ENCODE measurements at regions not wholly inside any gene's neighbourhood (a gene's known extent, or its start where the extent isn't known, plus 50 kb on each side); places are given as distances from the start of the nearest gene placed in this dataset.

GRCh38 chr2:234590076-234590475 is 93.2 kb upstream of the ARL4C start:
- ATAC-seq: no peak
- TF ChIP-seq SNAI2 (CRISPR knock-in tag; IDR thresholded peaks at IDR 0.05): no peak
- TF ChIP-seq, protein P1, sequence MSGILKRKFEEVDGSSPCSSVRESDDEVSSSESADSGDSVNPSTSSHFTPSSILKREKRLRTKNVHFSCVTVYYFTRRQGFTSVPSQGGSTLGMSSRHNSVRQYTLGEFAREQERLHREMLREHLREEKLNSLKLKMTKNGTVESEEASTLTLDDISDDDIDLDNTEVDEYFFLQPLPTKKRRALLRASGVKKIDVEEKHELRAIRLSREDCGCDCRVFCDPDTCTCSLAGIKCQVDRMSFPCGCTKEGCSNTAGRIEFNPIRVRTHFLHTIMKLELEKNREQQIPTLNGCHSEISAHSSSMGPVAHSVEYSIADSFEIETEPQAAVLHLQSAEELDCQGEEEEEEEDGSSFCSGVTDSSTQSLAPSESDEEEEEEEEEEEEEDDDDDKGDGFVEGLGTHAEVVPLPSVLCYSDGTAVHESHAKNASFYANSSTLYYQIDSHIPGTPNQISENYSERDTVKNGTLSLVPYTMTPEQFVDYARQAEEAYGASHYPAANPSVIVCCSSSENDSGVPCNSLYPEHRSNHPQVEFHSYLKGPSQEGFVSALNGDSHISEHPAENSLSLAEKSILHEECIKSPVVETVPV (CRISPR knock-in tag; IDR thresholded peaks at IDR 0.05): no peak
- no peak for TF ChIP-seq ESRRG (CRISPR knock-in tag; IDR thresholded peaks at IDR 0.05)

- no peak for TF ChIP-seq ZNF70 (CRISPR knock-in tag; IDR thresholded peaks at IDR 0.05)
- no peak for TF ChIP-seq ARNTL (CRISPR knock-in tag; IDR thresholded peaks at IDR 0.05; ENCODE audit: borderline replicate concordance, low read depth)
- TF ChIP-seq ZC3H10 (CRISPR knock-in tag; IDR thresholded peaks at IDR 0.05): no peak
- TF ChIP-seq CSDC2 (CRISPR knock-in tag; IDR thresholded peaks at IDR 0.05): no peak
- no peak for TF ChIP-seq SNAI2 (CRISPR knock-in tag; IDR thresholded peaks at IDR 0.05)
- ATAC-seq: no peak
Measured at GRCh38 chr2:234588054-234588430, 91.2 kb upstream of the ARL4C start.

DNA sequence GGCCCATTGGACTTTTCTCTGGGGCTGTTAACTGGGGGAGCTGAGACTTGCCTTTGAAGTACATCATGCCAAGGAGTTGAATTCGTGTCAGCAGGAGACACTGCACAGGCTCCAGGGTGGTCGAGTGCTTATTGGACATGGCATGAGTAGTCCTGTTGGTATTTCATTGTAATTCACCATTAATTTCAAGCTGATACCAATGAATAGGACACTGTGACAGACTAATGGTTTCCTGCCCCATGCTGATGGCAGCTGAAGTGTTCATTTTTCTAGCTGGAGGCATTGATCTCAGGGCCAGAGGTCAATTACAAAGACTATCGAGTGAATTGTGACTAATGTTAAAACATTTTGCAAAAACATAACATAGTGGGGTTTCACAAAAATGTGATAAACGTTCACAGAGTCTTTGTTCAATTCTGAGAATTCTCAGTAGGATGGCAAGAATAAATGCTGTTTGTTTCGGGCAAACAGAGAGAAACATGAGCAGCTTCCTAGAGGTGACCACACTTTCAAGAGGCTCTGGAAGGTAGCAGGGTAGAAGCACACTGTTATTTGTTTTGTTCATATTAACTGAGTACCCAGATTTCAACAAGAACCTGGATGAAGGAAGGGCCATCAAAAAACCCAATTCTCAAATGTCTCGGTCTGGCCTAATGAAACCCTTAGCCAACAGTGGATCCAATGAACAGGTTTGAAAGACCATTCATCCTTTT is 90.6 kb upstream of the ARL4C start:
- ATAC-seq: peak; percentile 87
- TF ChIP-seq, protein P2, sequence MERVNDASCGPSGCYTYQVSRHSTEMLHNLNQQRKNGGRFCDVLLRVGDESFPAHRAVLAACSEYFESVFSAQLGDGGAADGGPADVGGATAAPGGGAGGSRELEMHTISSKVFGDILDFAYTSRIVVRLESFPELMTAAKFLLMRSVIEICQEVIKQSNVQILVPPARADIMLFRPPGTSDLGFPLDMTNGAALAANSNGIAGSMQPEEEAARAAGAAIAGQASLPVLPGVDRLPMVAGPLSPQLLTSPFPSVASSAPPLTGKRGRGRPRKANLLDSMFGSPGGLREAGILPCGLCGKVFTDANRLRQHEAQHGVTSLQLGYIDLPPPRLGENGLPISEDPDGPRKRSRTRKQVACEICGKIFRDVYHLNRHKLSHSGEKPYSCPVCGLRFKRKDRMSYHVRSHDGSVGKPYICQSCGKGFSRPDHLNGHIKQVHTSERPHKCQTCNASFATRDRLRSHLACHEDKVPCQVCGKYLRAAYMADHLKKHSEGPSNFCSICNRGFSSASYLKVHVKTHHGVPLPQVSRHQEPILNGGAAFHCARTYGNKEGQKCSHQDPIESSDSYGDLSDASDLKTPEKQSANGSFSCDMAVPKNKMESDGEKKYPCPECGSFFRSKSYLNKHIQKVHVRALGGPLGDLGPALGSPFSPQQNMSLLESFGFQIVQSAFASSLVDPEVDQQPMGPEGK (CRISPR knock-in tag; IDR thresholded peaks at IDR 0.05; ENCODE audit: borderline replicate concordance): no peak
- no peak for TF ChIP-seq ZNF70 (CRISPR knock-in tag; IDR thresholded peaks at IDR 0.05)
- no peak for TF ChIP-seq ZFP3 (CRISPR knock-in tag; IDR thresholded peaks at IDR 0.05)
- no peak for TF ChIP-seq RARB (CRISPR knock-in tag; IDR thresholded peaks at IDR 0.05)
- TF ChIP-seq BACH2 (CRISPR knock-in tag; IDR thresholded peaks at IDR 0.05; ENCODE audit: borderline replicate concordance): no peak
- TF ChIP-seq, protein P3, sequence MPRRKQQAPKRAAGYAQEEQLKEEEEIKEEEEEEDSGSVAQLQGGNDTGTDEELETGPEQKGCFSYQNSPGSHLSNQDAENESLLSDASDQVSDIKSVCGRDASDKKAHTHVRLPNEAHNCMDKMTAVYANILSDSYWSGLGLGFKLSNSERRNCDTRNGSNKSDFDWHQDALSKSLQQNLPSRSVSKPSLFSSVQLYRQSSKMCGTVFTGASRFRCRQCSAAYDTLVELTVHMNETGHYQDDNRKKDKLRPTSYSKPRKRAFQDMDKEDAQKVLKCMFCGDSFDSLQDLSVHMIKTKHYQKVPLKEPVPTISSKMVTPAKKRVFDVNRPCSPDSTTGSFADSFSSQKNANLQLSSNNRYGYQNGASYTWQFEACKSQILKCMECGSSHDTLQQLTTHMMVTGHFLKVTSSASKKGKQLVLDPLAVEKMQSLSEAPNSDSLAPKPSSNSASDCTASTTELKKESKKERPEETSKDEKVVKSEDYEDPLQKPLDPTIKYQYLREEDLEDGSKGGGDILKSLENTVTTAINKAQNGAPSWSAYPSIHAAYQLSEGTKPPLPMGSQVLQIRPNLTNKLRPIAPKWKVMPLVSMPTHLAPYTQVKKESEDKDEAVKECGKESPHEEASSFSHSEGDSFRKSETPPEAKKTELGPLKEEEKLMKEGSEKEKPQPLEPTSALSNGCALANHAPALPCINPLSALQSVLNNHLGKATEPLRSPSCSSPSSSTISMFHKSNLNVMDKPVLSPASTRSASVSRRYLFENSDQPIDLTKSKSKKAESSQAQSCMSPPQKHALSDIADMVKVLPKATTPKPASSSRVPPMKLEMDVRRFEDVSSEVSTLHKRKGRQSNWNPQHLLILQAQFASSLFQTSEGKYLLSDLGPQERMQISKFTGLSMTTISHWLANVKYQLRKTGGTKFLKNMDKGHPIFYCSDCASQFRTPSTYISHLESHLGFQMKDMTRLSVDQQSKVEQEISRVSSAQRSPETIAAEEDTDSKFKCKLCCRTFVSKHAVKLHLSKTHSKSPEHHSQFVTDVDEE (CRISPR knock-in tag; IDR thresholded peaks at IDR 0.05): no peak
- TF ChIP-seq ESRRG (CRISPR knock-in tag; IDR thresholded peaks at IDR 0.05): no peak
- no peak for TF ChIP-seq PPARA (CRISPR knock-in tag; IDR thresholded peaks at IDR 0.05; ENCODE audit: borderline replicate concordance)
- no peak for TF ChIP-seq ISL1 (CRISPR knock-in tag; IDR thresholded peaks at IDR 0.05)
- TF ChIP-seq ZNF8 (CRISPR knock-in tag; IDR thresholded peaks at IDR 0.05): no peak
- TF ChIP-seq CREB5 (CRISPR knock-in tag; IDR thresholded peaks at IDR 0.05; ENCODE audit: low read depth): no peak
- TF ChIP-seq SNAI2 (CRISPR knock-in tag; IDR thresholded peaks at IDR 0.05): no peak

DNA sequence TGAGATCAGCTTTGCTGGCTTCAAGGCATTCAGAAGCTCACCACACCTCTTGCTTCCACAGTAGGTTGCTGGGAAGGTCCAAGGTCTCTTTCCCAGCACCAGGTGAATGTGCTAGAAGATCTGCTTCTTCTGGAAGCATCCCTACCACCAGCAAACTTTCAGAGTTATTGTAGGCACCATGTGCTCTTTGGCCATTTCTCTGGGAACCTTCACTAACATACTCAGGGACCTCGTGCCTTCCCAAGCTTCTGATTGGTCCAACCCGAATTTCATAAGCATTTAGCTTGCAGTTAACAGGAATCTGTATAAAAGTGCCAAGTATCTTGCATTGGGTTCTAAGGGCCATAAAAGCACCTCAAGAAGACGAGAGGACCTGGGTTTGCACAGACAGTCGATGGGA is 86.5 kb upstream of the ARL4C start:
- ATAC-seq: no peak
- TF ChIP-seq, protein P1 (CRISPR knock-in tag; IDR thresholded peaks at IDR 0.05): no peak
- TF ChIP-seq PPARA (CRISPR knock-in tag; IDR thresholded peaks at IDR 0.05; ENCODE audit: borderline replicate concordance): no peak
- no peak for TF ChIP-seq POU6F1 (CRISPR knock-in tag; IDR thresholded peaks at IDR 0.05; ENCODE audit: borderline replicate concordance, low read depth)
- no peak for TF ChIP-seq BACH2 (CRISPR knock-in tag; IDR thresholded peaks at IDR 0.05; ENCODE audit: borderline replicate concordance)
- TF ChIP-seq CSDC2 (CRISPR knock-in tag; IDR thresholded peaks at IDR 0.05): no peak
- TF ChIP-seq TOX (CRISPR knock-in tag; IDR thresholded peaks at IDR 0.05; ENCODE audit: borderline replicate concordance): no peak
- no peak for TF ChIP-seq ESRRG (CRISPR knock-in tag; IDR thresholded peaks at IDR 0.05)
- TF ChIP-seq ZNF70 (CRISPR knock-in tag; IDR thresholded peaks at IDR 0.05): no peak
- no peak for TF ChIP-seq ZNF8 (CRISPR knock-in tag; IDR thresholded peaks at IDR 0.05)
- no peak for TF ChIP-seq TCF4 (CRISPR knock-in tag; IDR thresholded peaks at IDR 0.05; ENCODE audit: borderline replicate concordance)
- no peak for TF ChIP-seq ZFP30 (CRISPR knock-in tag; IDR thresholded peaks at IDR 0.05)
- TF ChIP-seq ISL1 (CRISPR knock-in tag; IDR thresholded peaks at IDR 0.05): no peak
- TF ChIP-seq SNAI2 (CRISPR knock-in tag; IDR thresholded peaks at IDR 0.05): no peak
- TF ChIP-seq, protein P3 (CRISPR knock-in tag; IDR thresholded peaks at IDR 0.05): no peak

All from SK-N-SH treated with all-trans-retinoic acid at 6 μM for 48 hours (cell line).